ENCODE measurements at regions not wholly inside any gene's neighbourhood (a gene's known extent, or its start where the extent isn't known, plus 50 kb on each side); places are given as distances from the start of the nearest gene placed in this dataset.
"Not testable (repeated sequence)": the region's sequence is repeated elsewhere in the genome, so short reads cannot be mapped to it uniquely, and the experiment has no call there.

DNA sequence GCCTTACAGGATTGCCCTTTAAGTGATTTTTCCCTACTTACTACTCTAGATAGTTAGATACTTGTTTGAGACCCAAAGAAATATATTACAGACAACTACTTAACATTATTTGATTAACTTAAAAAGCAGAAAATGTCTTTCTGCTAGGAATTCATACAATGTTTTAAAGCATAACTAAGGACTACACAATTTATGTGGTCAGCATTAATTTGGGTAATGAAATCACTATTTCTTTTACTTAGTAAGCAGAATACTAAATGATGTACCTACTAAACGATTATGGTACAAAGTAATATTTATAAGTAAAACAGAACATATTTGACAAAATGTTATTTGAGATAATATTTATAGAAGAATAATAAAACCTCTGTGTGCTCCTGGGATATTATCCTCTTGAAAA lies 371.9 kb upstream of the ARRDC3 start:
- DNase-seq (ENCODE audit: low read depth in 2 of 2), result no peak
- Histone ChIP-seq H3K4me1 (ENCODE audit: control insufficient read depth, extremely low read depth, insufficient read depth, low read length) (no peaks in the 10 kb centered on the region), H3K27me3 (ENCODE audit: control insufficient read depth, insufficient read depth, low read length) (no peaks in the 10 kb centered on the region), H3K27ac (ENCODE audit: insufficient read depth, low read length) (no peak overlapping the region), H4K20me1 (ENCODE audit: control insufficient read depth, extremely low read depth, insufficient read depth, low read length) (no peaks in the 10 kb centered on the region), H3K79me2 (ENCODE audit: control insufficient read depth, insufficient read depth, low read length) (no peaks in the 10 kb centered on the region), H3K4me2 (ENCODE audit: extremely low read depth, insufficient read depth, low read length) (no peak overlapping the region), H3K9ac (ENCODE audit: insufficient read depth, low read length) (no peak overlapping the region), H3K9me3 (ENCODE audit: control insufficient read depth, insufficient read depth, low read depth, low read length) (no peaks in the 10 kb centered on the region), H3K36me3 (ENCODE audit: control insufficient read depth, insufficient read depth, low read length) (no peaks in the 10 kb centered on the region), H3K4me3 (replicated peaks in 1 of 4; ENCODE audit: control extremely low read depth in 1 of 4, insufficient read depth in 1 of 4, low read depth in 3 of 4, low read length in 4 of 4) (no peak overlapping the region), H2AFZ (ENCODE audit: low read length) (no peak overlapping the region)
- TF ChIP-seq, protein P1, sequence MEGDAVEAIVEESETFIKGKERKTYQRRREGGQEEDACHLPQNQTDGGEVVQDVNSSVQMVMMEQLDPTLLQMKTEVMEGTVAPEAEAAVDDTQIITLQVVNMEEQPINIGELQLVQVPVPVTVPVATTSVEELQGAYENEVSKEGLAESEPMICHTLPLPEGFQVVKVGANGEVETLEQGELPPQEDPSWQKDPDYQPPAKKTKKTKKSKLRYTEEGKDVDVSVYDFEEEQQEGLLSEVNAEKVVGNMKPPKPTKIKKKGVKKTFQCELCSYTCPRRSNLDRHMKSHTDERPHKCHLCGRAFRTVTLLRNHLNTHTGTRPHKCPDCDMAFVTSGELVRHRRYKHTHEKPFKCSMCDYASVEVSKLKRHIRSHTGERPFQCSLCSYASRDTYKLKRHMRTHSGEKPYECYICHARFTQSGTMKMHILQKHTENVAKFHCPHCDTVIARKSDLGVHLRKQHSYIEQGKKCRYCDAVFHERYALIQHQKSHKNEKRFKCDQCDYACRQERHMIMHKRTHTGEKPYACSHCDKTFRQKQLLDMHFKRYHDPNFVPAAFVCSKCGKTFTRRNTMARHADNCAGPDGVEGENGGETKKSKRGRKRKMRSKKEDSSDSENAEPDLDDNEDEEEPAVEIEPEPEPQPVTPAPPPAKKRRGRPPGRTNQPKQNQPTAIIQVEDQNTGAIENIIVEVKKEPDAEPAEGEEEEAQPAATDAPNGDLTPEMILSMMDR (conservative IDR thresholded peaks at IDR 0.05 in 1 of 2, IDR thresholded peaks at IDR 0.05 in 1 of 2; ENCODE audit: low read depth in 1 of 2, low read length in 2 of 2), result no peak
- no peak for TF ChIP-seq EZH2 (IDR thresholded peaks at IDR 0.05; ENCODE audit: low read length, missing control alignments)

DNA sequence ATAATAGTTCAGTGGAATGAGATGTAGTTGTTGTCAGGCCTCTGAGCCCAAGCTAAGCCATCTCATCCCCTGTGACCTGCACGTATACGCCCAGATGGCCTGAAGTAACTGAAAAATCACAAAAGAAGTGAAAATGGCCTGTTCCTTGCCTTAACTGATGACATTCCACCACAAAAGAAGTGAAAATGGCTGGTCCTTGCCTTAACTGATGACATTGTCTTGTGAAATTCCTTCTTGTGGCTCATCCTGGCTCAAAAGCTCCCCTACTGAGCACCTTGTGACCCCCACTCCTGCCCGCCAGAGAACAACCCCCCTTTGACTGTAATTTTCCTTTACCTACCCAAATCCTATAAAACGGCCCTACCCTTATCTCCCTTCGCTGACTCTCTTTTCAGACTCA lies 361.4 kb upstream of the ARRDC3 start:
- H3K9ac ChIP-seq (ENCODE audit: insufficient read depth, low read length); DNase-seq (ENCODE audit: low read depth in 2 of 2); H3K4me1 ChIP-seq (ENCODE audit: control insufficient read depth, extremely low read depth, insufficient read depth, low read length); H3K9me3 ChIP-seq (ENCODE audit: control insufficient read depth, insufficient read depth, low read depth, low read length); H3K27ac ChIP-seq (ENCODE audit: insufficient read depth, low read length); H3K27me3 ChIP-seq (ENCODE audit: control insufficient read depth, insufficient read depth, low read length); H3K79me2 ChIP-seq (ENCODE audit: control insufficient read depth, insufficient read depth, low read length); H4K20me1 ChIP-seq (ENCODE audit: control insufficient read depth, extremely low read depth, insufficient read depth, low read length); H2AFZ ChIP-seq (ENCODE audit: low read length); H3K4me3 ChIP-seq (replicated peaks in 1 of 4; ENCODE audit: control extremely low read depth in 1 of 4, insufficient read depth in 1 of 4, low read depth in 3 of 4, low read length in 4 of 4); H3K4me2 ChIP-seq (ENCODE audit: extremely low read depth, insufficient read depth, low read length); H3K36me3 ChIP-seq (ENCODE audit: control insufficient read depth, insufficient read depth, low read length): not testable (repeated sequence)

DNA sequence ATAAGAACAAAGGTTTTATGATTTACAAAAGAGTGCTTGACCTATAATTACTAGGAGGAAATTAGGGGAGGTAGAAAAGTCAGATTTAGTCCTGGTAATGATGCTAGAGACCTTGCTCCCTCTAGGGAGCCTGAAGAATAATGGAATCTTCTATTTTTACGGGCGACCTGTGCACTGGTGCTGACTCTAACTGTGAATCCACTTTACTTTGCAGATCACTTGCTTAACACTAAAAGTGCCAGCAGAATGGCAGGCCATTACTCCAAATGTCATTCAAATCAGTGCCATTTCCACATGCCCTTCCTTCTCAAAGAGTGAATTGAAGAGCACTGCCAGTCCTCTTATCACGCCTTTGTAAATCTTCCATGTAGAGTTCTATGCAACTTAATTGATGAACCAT lies 359.4 kb upstream of the ARRDC3 start:
- H3K4me1 ChIP-seq (ENCODE audit: control insufficient read depth, extremely low read depth, insufficient read depth, low read length), result no peaks in the 10 kb centered on the region
- no peaks in the 10 kb centered on the region for H3K79me2 ChIP-seq (ENCODE audit: control insufficient read depth, insufficient read depth, low read length)
- DNase-seq (ENCODE audit: low read depth in 2 of 2), result no peak
- H3K9me3 ChIP-seq (ENCODE audit: control insufficient read depth, insufficient read depth, low read depth, low read length), result no peaks in the 10 kb centered on the region
- H3K27ac ChIP-seq (ENCODE audit: insufficient read depth, low read length), result no peak overlapping the region
- TF ChIP-seq, protein P1 (conservative IDR thresholded peaks at IDR 0.05 in 1 of 2, IDR thresholded peaks at IDR 0.05 in 1 of 2; ENCODE audit: low read depth in 1 of 2, low read length in 2 of 2), result no peak
- no peak for TF ChIP-seq EZH2 (IDR thresholded peaks at IDR 0.05; ENCODE audit: low read length, missing control alignments)
- H2AFZ ChIP-seq (ENCODE audit: low read length), result no peak overlapping the region
- H3K9ac ChIP-seq (ENCODE audit: insufficient read depth, low read length), result no peak overlapping the region
- no peaks in the 10 kb centered on the region for H3K27me3 ChIP-seq (ENCODE audit: control insufficient read depth, insufficient read depth, low read length)
- no peaks in the 10 kb centered on the region for H4K20me1 ChIP-seq (ENCODE audit: control insufficient read depth, extremely low read depth, insufficient read depth, low read length)
- no peak overlapping the region for H3K4me2 ChIP-seq (ENCODE audit: extremely low read depth, insufficient read depth, low read length)
- no peak overlapping the region for H3K4me3 ChIP-seq (replicated peaks in 1 of 4; ENCODE audit: control extremely low read depth in 1 of 4, insufficient read depth in 1 of 4, low read depth in 3 of 4, low read length in 4 of 4)
- no peaks in the 10 kb centered on the region for H3K36me3 ChIP-seq (ENCODE audit: control insufficient read depth, insufficient read depth, low read length)

Measured in fibroblast of lung (primary cell).